MM.1S (cell line): ENCODE measurements at regions not wholly inside any gene's neighbourhood (a gene's known extent, or its start where the extent isn't known, plus 50 kb on each side); places are given as distances from the start of the nearest gene placed in this dataset.
"Not testable (repeated sequence)": the region's sequence is repeated elsewhere in the genome, so short reads cannot be mapped to it uniquely, and the experiment has no call there.

Experiments used
- DNase-seq: peaks from one replicate; pipeline ENCODE4 v3.0.0-alpha.2; 2015
- H2AFZ ChIP-seq: fragments of 300-600 bp; sonication (generic); 2 replicates; pipeline ENCODE4 v1.6.0; 2016; ENCODE audit warnings: antibody characterized with exemption, low read length
- H3F3A ChIP-seq: fragments of 300-600 bp; sonication (generic); 2 replicates; pipeline ENCODE4 v1.6.1; 2016; ENCODE audit warnings: mild to moderate bottlenecking, antibody characterized with exemption, low read length, moderate library complexity, mixed read lengths; ENCODE audit not compliant: insufficient read depth
- H3K27ac ChIP-seq: fragments of 300-600 bp; sonication (generic); 2 replicates; pipeline ENCODE4 v1.5.1; 2016; ENCODE audit warnings: mild to moderate bottlenecking, low read length
- H3K27me3 ChIP-seq: fragments of 300-600 bp; sonication (generic); replicated peaks from 2 replicates; pipeline ENCODE4 v1.6.0; 2016; ENCODE audit warnings: low read length; ENCODE audit not compliant: insufficient read depth
- H3K36me3 ChIP-seq: fragments of 300-600 bp; sonication (generic); replicated peaks from 2 replicates; pipeline ENCODE4 v1.6.1; 2016; ENCODE audit warnings: mild to moderate bottlenecking, low read length, mixed read lengths; ENCODE audit not compliant: insufficient read depth
- H3K4me1 ChIP-seq: fragments of 300-600 bp; sonication (generic); 2 replicates; pipeline ENCODE4 v1.6.1; 2016; ENCODE audit warnings: low read length, mixed read lengths
- H3K4me2 ChIP-seq: fragments of 300-600 bp; sonication (generic); 2 replicates; pipeline ENCODE4 v1.6.0; 2016; ENCODE audit warnings: low read depth, low read length
- H3K4me3 ChIP-seq: fragments of 300-600 bp; sonication (generic); 2 replicates; pipeline ENCODE4 v1.5.1; 2016; ENCODE audit warnings: low read length, mixed read lengths
- H3K79me2 ChIP-seq: fragments of 300-600 bp; sonication (generic); 2 replicates; pipeline ENCODE4 v1.6.1; 2016; ENCODE audit warnings: mixed run types, low read length, mixed read lengths
- H3K9ac ChIP-seq: fragments of 300-600 bp; sonication (generic); 2 replicates; pipeline ENCODE4 v1.6.1; 2016; ENCODE audit warnings: low read length, mixed read lengths
- H3K9me2 ChIP-seq: fragments of 300-600 bp; sonication (generic); replicated peaks from 2 replicates; pipeline ENCODE4 v1.6.1; 2016; ENCODE audit warnings: mild to moderate bottlenecking, low read length, mixed read lengths; ENCODE audit not compliant: insufficient read depth
- H3K9me3 ChIP-seq: fragments of 300-600 bp; sonication (generic); replicated peaks from 2 replicates; pipeline ENCODE4 v1.6.1; 2016; ENCODE audit warnings: mild to moderate bottlenecking, low read length, mixed read lengths; ENCODE audit not compliant: insufficient read depth
- H4K20me1 ChIP-seq: fragments of 300-600 bp; sonication (generic); 2 replicates; pipeline ENCODE4 v1.6.1; 2016; ENCODE audit warnings: mild to moderate bottlenecking, low read length, moderate library complexity, mixed read lengths; ENCODE audit not compliant: insufficient read depth
- CTCF ChIP-seq: fragments of 300-600 bp; sonication (generic); IDR thresholded peaks from 2 replicates; pipeline ENCODE4 v1.5.1; 2016; ENCODE audit warnings: antibody characterized with exemption, low read length, mixed read lengths
- EZH2 ChIP-seq: fragments of 300-600 bp; sonication (generic); optimal IDR thresholded peaks from 2 replicates; pipeline ENCODE3; 2017; ENCODE audit warnings: low read depth, mild to moderate bottlenecking, antibody characterized with exemption, low read length, mixed read lengths
- EZH2phosphoT487 ChIP-seq: fragments of 300-600 bp; sonication (generic); IDR thresholded peaks from 2 replicates; pipeline ENCODE4 v1.6.1; 2018; ENCODE audit warnings: antibody characterized with exemption, low read length

GRCh38 chr12:14032191-14032590 is 50.8 kb upstream of the GRIN2B start:
- H3K4me2 ChIP-seq, H3K9me2 ChIP-seq, H3K27ac ChIP-seq, H3K27me3 ChIP-seq, H3K79me2 ChIP-seq, H2AFZ ChIP-seq, H3K36me3 ChIP-seq, H3F3A ChIP-seq, H4K20me1 ChIP-seq, DNase-seq, H3K4me1 ChIP-seq, H3K9me3 ChIP-seq, H3K9ac ChIP-seq, H3K4me3 ChIP-seq: not testable (repeated sequence)

- H2AFZ ChIP-seq, result no peak overlapping the region
- no peaks in the 10 kb centered on the region for H3K79me2 ChIP-seq
- H3K4me2 ChIP-seq, result no peak overlapping the region
- H3K27ac ChIP-seq, result no peak overlapping the region
- no peaks in the 10 kb centered on the region for H3K27me3 ChIP-seq
- no peak overlapping the region for H3K4me3 ChIP-seq
- DNase-seq, result no peak
- no peak for TF ChIP-seq EZH2phosphoT487
- TF ChIP-seq CTCF, result no peak
- no peak for TF ChIP-seq EZH2
- no peaks in the 10 kb centered on the region for H3F3A ChIP-seq
- no peak overlapping the region for H3K9ac ChIP-seq
- H4K20me1 ChIP-seq, result no peaks in the 10 kb centered on the region
- no peaks in the 10 kb centered on the region for H3K36me3 ChIP-seq
- no peaks in the 10 kb centered on the region for H3K4me1 ChIP-seq
- H3K9me2 ChIP-seq, result no peaks in the 10 kb centered on the region
- no peaks in the 10 kb centered on the region for H3K9me3 ChIP-seq
Observed at GRCh38 chr12:14043776-14044175, 62.4 kb upstream of the GRIN2B start.

GRCh38 chr12:14048941-14049545 is 67.6 kb upstream of the GRIN2B start:
- Histone ChIP-seq H3K9me3 (no peaks in the 10 kb centered on the region), H3K9ac (no peak overlapping the region), H3K4me1 (no peaks in the 10 kb centered on the region), H3K36me3 (no peaks in the 10 kb centered on the region), H3K27me3 (no peaks in the 10 kb centered on the region), H3K9me2 (no peaks in the 10 kb centered on the region), H3K27ac (no peak overlapping the region), H3K79me2 (no peaks in the 10 kb centered on the region), H3F3A (no peaks in the 10 kb centered on the region), H3K4me3 (no peak overlapping the region), H4K20me1 (no peaks in the 10 kb centered on the region), H2AFZ (no peak overlapping the region), H3K4me2 (no peak overlapping the region)
- DNase-seq, result no peak
- TF ChIP-seq CTCF (no peak), EZH2 (no peak), EZH2phosphoT487 (no peak)

GRCh38 chr12:14057895-14058294 is 76.5 kb upstream of the GRIN2B start:
- DNase-seq, result no peak
- Histone ChIP-seq H4K20me1 (no peaks in the 10 kb centered on the region), H3K79me2 (no peaks in the 10 kb centered on the region), H3K9me2 (no peaks in the 10 kb centered on the region), H3K4me1 (no peaks in the 10 kb centered on the region), H3K27ac (no peak overlapping the region), H3K36me3 (no peaks in the 10 kb centered on the region), H3F3A (no peaks in the 10 kb centered on the region), H3K27me3 (no peaks in the 10 kb centered on the region), H3K4me3 (no peak overlapping the region), H3K9me3 (no peaks in the 10 kb centered on the region), H3K4me2 (no peak overlapping the region), H3K9ac (no peak overlapping the region), H2AFZ (no peak overlapping the region)
- TF ChIP-seq CTCF (no peak), EZH2 (no peak), EZH2phosphoT487 (no peak)
